H1 (cell line): ENCODE measurements at regions not wholly inside any gene's neighbourhood (a gene's known extent, or its start where the extent isn't known, plus 50 kb on each side); places are given as distances from the start of the nearest gene placed in this dataset.

Source experiments
- EGR1 ChIP-seq: IDR thresholded peaks from 2 replicates; pipeline ENCODE4 v1.6.1; 2011; ENCODE audit warnings: low read depth, low read length, borderline replicate concordance
- RXRA ChIP-seq: IDR thresholded peaks from 2 replicates; pipeline ENCODE4 v1.6.1; 2011; ENCODE audit warnings: low read depth, mild to moderate bottlenecking, low read length, moderate library complexity; ENCODE audit not compliant: insufficient read depth
- TF ChIP-seq, protein P1 (sequence below): IDR thresholded peaks from 2 replicates; pipeline ENCODE4 v1.6.1; 2011; ENCODE audit warnings: low read depth, mild to moderate bottlenecking, low read length; ENCODE audit not compliant: insufficient read depth

DNA sequence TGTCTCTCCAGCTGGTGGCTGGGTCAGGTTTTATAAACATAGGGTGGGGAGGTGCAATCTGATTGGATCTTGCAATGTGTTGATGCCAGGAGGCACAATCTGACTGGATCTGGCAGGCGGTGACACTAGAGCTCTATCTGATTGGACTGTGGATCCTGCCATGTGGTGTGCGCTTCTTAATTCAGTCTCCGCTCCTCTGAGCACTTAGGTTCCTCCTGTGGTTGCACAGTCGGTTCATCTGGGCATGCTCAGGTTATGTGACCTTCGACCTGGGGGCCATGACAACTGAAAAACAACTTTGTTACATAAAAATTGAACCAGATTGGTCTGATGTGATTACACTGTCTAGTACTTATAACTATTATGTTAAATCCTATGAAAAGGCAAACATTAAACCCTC, 127.1 kb upstream of the SVIL start (continued):
- TF ChIP-seq, protein P1, sequence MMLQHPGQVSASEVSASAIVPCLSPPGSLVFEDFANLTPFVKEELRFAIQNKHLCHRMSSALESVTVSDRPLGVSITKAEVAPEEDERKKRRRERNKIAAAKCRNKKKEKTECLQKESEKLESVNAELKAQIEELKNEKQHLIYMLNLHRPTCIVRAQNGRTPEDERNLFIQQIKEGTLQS = no peak
- TF ChIP-seq EGR1 = no peak
- TF ChIP-seq RXRA = no peak
- TF ChIP-seq, all 59 proteins: peak for 0
